Loucy (cell line): ENCODE measurements at regions not wholly inside any gene's neighbourhood (a gene's known extent, or its start where the extent isn't known, plus 50 kb on each side); places are given as distances from the start of the nearest gene placed in this dataset.

Experiments used
- CTCF ChIP-seq: fragments of 200-600 bp; sonication (generic); conservative IDR thresholded peaks from 2 replicates; pipeline ENCODE4 v1.5.1; 2014; ENCODE audit warnings: mild to moderate bottlenecking, antibody characterized with exemption, low read length
- EZH2phosphoT487 ChIP-seq: fragments of 200-600 bp; IDR thresholded peaks from 2 replicates; pipeline ENCODE4 v1.6.1; 2018; ENCODE audit warnings: antibody characterized with exemption, mild to moderate bottlenecking, moderate library complexity, borderline replicate concordance

- TF ChIP-seq CTCF (no peak), EZH2phosphoT487 (no peak)
These were observed 83.0 kb downstream of the RRAGC start for GRCh38 chr1:38776466-38777065.
